HEK293 (cell line): ENCODE measurements at regions not wholly inside any gene's neighbourhood (a gene's known extent, or its start where the extent isn't known, plus 50 kb on each side); places are given as distances from the start of the nearest gene placed in this dataset.

Experiments
- CTCF ChIA-PET: fragments of 350-600 bp; formaldehyde crosslinking; extraction: SDS; loops from one replicate; lab custom pipeline; 2021; ENCODE audit warnings: antibody characterized with exemption; lab: Yijun Ruan, JAX
- POLR2A ChIA-PET: fragments of 300-600 bp; formaldehyde crosslinking; extraction: SDS; loops from one replicate; lab custom pipeline; 2020; ENCODE audit warnings: antibody characterized with exemption, inconsistent platforms; lab: Yijun Ruan, JAX
- H3K27ac ChIP-seq: fragments of 200-500 bp; sonication (Bioruptor generic); 2 replicates; pipeline ENCODE4 v1.5.1; 2014; ENCODE audit warnings: low read depth, low read length, control low read depth, inconsistent platforms; ENCODE audit errors: extremely low read depth
- H3K36me3 ChIP-seq, 2 experiments: fragments of 200-500 bp in 1 of 2; sonication (Bioruptor generic) in 1 of 2; 1 replicate in 1 of 2; 2 replicates in 1 of 2; pipeline ENCODE4 v1.5.1; 2014 to 2017; ENCODE audit warnings: inconsistent platforms in 2 of 2, low read length in 2 of 2; ENCODE audit not compliant: control insufficient read depth in 2 of 2, insufficient read depth in 1 of 2
- H3K4me1 ChIP-seq: fragments of 200-500 bp; sonication (Bioruptor generic); 2 replicates; pipeline ENCODE4 v1.5.1; 2014; ENCODE audit warnings: mild to moderate bottlenecking, low read length, inconsistent platforms; ENCODE audit not compliant: control insufficient read depth, insufficient read depth
- H3K4me3 ChIP-seq: 2 replicates; pipeline ENCODE4 v1.5.1; 2011; ENCODE audit warnings: low read depth, mild to moderate bottlenecking, control low read depth, low read length, moderate library complexity
- H3K9me3 ChIP-seq: fragments of 200-500 bp; sonication (Bioruptor generic); 2 replicates; pipeline ENCODE4 v1.5.1; 2014; ENCODE audit warnings: low read depth, low read length, inconsistent platforms; ENCODE audit not compliant: control insufficient read depth, insufficient read depth
- HOXC10 ChIP-seq: sonication (generic); formaldehyde crosslinking; IDR thresholded peaks from 2 replicates; pipeline ENCODE4 v1.8.1; 2023; ENCODE audit warnings: mild to moderate bottlenecking, missing genetic modification reagents
- IKZF3 ChIP-seq: fragments of 450-650 bp; IDR thresholded peaks from 2 replicates; pipeline ENCODE4 v1.5.0; 2018; ENCODE audit warnings: missing biosample characterization, mild to moderate bottlenecking, missing genetic modification characterization, moderate library complexity
- MYNN ChIP-seq: fragments of 450-650 bp; formaldehyde crosslinking; IDR thresholded peaks from 2 replicates; pipeline ENCODE4 v1.5.1; 2016; ENCODE audit warnings: missing biosample characterization, missing genetic modification characterization, borderline replicate concordance
- REPIN1 ChIP-seq: fragments of 450-650 bp; formaldehyde crosslinking; IDR thresholded peaks from 2 replicates; pipeline ENCODE4 v1.5.1; 2017; ENCODE audit warnings: missing biosample characterization, missing genetic modification characterization, low read depth
- SP2 ChIP-seq: fragments of 450-650 bp; formaldehyde crosslinking; IDR thresholded peaks from 2 replicates; pipeline ENCODE4 v1.5.1; 2016; ENCODE audit warnings: missing biosample characterization, missing genetic modification characterization
- SP3 ChIP-seq: fragments of 450-650 bp; formaldehyde crosslinking; IDR thresholded peaks from 2 replicates; pipeline ENCODE4 v1.5.1; 2016; ENCODE audit warnings: missing biosample characterization, missing genetic modification characterization
- TRIM28 ChIP-seq: IDR thresholded peaks from 2 replicates; pipeline ENCODE4 v1.6.1; 2011; ENCODE audit warnings: low read length, control low read depth, borderline replicate concordance
- ZFP69B ChIP-seq: fragments of 450-650 bp; formaldehyde crosslinking; IDR thresholded peaks from 2 replicates; pipeline ENCODE4 v1.5.1; 2016; ENCODE audit warnings: missing biosample characterization, missing genetic modification characterization
- ZNF114 ChIP-seq: fragments of 450-650 bp; formaldehyde crosslinking; IDR thresholded peaks from 2 replicates; pipeline ENCODE4 v1.5.0; 2017; ENCODE audit warnings: missing biosample characterization, missing genetic modification characterization
- ZNF621 ChIP-seq: fragments of 450-650 bp; formaldehyde crosslinking; IDR thresholded peaks from 2 replicates; pipeline ENCODE4 v1.5.1; 2017; ENCODE audit warnings: missing biosample characterization, missing genetic modification characterization
- ZNF624 ChIP-seq: fragments of 450-650 bp; formaldehyde crosslinking; IDR thresholded peaks from 2 replicates; pipeline ENCODE4 v1.5.1; 2017; ENCODE audit warnings: missing biosample characterization, missing genetic modification characterization
- TF ChIP-seq, protein P1 (sequence below): fragments of 450-650 bp; formaldehyde crosslinking; IDR thresholded peaks from 2 replicates; pipeline ENCODE4 v1.5.1; 2016; ENCODE audit warnings: missing biosample characterization, missing genetic modification characterization
- TF ChIP-seq, protein P2 (sequence below): fragments of 450-650 bp; formaldehyde crosslinking; IDR thresholded peaks from 2 replicates; pipeline ENCODE4 v1.5.1; 2016; ENCODE audit warnings: missing biosample characterization, missing genetic modification characterization
- TF ChIP-seq, protein P3 (sequence below): fragments of 450-650 bp; formaldehyde crosslinking; conservative IDR thresholded peaks from 2 replicates; pipeline ENCODE4 v1.5.1; 2016; ENCODE audit warnings: low read depth, missing biosample characterization, missing genetic modification characterization
- TF ChIP-seq, protein P4 (sequence below): fragments of 450-650 bp; formaldehyde crosslinking; IDR thresholded peaks from 2 replicates; pipeline ENCODE4 v1.5.1; 2016; ENCODE audit warnings: missing biosample characterization, missing genetic modification characterization

DNA sequence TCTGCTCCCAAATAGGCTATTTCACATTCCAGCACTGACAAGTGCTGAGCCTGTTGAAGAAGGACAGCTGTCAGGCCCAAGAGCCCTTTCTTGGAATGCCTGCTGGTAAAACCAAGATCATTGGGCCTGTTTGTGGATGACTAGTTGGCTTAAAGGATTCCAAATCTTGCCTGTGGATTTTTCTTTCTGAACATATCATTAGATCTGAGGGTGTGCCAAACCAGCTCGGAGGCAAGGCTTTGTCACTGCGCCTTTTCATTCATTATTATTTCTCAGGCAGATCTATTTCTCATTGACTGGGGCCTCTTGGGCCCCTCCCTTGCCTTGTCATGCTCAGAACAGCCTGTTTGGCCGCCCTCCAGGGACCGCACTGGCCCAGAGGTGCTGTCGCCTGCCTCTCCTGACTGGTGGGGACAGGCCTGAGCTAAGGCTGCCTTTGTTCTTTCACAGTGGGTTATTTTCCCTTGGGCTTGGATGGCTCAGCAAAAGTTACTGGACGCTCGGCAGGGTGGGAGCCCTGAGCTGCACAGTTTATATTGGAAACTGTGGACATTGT, 222.7 kb upstream of the SESN3 start:
- Histone ChIP-seq H3K27ac (no peak overlapping the region), H3K36me3 (no peaks in the 10 kb centered on the region), H3K4me3 (no peak overlapping the region), H3K9me3 (no peaks in the 10 kb centered on the region), H3K4me1 (no peaks in the 10 kb centered on the region)
- TF ChIP-seq ZNF624 (tag by site-specific recombination) = no peak
- no peak for TF ChIP-seq IKZF3 (tag by site-specific recombination)
- TF ChIP-seq, protein P1, sequence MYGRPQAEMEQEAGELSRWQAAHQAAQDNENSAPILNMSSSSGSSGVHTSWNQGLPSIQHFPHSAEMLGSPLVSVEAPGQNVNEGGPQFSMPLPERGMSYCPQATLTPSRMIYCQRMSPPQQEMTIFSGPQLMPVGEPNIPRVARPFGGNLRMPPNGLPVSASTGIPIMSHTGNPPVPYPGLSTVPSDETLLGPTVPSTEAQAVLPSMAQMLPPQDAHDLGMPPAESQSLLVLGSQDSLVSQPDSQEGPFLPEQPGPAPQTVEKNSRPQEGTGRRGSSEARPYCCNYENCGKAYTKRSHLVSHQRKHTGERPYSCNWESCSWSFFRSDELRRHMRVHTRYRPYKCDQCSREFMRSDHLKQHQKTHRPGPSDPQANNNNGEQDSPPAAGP (tag by site-specific recombination) = no peak
- no peak for TF ChIP-seq MYNN
- ChIA-PET CTCF (no interaction called here), POLR2A (interaction anchor here (2.0 kb wide), 1 partner anchor 222 kb away, joined by 7 read pairs; the partner anchor contains the start of gene SESN3)

DNA sequence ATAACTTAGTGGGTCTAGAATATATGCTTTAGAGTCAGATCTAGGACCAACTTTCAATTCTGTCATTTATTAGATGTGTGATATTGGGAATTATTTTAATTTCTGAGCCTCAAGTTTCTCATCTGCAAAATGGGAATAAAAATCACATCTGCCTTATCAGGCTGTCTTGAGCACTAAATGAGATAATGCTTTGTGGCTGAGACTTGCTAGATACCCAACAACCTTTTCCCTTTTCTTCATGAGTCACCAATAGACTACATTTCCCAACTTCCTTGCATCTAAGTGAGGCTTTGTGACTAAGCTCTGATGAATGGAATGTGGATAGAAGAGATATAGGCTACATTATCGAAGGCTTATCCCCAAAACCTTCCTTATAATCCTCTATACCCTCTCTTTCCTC, 220.7 kb upstream of the SESN3 start:
- Histone ChIP-seq H3K27ac (no peak overlapping the region), H3K4me1 (no peaks in the 10 kb centered on the region), H3K36me3 (no peaks in the 10 kb centered on the region), H3K4me3 (no peak overlapping the region), H3K9me3 (no peaks in the 10 kb centered on the region)
- POLR2A ChIA-PET = no interaction called here
- no peak for TF ChIP-seq ZNF621 (tag by site-specific recombination)
- TF ChIP-seq TRIM28 = no peak
- no peak for TF ChIP-seq REPIN1
- CTCF ChIA-PET = no interaction called here

DNA sequence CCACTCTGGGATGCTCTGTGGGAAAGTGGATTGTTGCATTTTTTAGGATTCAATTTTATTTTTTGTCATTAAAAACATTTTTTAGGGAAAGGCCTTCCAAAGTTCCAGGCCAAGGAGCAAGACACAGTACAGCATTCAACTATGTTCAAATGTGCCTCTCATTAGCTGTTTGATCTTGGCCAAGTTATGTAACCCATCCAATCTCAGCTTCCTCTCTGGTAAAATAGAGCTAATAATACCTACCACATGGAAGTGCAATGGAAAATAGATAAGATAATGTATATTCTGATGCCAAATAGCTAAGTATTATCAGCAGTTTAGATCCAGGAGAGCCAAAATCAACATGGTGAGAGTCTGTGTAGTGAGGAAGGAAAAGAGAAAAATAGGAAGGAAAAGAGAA, 220.3 kb upstream of the SESN3 start:
- POLR2A ChIA-PET = no interaction called here
- H3K9me3 ChIP-seq = no peaks in the 10 kb centered on the region
- TF ChIP-seq, protein P2, sequence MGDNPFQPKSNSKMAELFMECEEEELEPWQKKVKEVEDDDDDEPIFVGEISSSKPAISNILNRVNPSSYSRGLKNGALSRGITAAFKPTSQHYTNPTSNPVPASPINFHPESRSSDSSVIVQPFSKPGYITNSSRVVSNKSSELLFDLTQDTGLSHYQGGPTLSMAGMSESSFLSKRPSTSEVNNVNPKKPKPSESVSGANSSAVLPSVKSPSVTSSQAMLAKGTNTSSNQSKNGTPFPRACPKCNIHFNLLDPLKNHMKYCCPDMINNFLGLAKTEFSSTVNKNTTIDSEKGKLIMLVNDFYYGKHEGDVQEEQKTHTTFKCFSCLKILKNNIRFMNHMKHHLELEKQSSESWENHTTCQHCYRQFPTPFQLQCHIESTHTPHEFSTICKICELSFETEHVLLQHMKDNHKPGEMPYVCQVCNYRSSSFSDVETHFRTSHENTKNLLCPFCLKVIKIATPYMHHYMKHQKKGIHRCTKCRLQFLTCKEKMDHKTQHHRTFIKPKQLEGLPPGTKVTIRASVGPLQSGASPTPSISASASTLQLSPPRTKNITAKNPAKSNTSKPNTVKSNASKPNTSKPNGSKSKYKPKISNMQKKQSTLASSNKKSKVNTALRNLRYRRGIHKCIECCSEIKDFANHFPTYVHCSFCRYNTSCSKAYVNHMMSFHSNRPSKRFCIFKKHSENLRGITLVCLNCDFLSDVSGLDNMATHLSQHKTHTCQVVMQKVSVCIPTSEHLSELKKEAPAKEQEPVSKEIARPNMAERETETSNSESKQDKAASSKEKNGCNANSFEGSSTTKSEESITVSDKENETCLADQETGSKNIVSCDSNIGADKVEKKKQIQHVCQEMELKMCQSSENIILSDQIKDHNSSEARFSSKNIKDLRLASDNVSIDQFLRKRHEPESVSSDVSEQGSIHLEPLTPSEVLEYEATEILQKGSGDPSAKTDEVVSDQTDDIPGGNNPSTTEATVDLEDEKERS (tag by site-specific recombination) = no peak
- TF ChIP-seq SP2 (tag by site-specific recombination) (no peak), ZNF114 (tag by site-specific recombination) (no peak), HOXC10 (CRISPR knock-in tag) (no peak), ZFP69B (tag by site-specific recombination) (no peak), SP3 (tag by site-specific recombination) (no peak)
- TF ChIP-seq, protein P3, sequence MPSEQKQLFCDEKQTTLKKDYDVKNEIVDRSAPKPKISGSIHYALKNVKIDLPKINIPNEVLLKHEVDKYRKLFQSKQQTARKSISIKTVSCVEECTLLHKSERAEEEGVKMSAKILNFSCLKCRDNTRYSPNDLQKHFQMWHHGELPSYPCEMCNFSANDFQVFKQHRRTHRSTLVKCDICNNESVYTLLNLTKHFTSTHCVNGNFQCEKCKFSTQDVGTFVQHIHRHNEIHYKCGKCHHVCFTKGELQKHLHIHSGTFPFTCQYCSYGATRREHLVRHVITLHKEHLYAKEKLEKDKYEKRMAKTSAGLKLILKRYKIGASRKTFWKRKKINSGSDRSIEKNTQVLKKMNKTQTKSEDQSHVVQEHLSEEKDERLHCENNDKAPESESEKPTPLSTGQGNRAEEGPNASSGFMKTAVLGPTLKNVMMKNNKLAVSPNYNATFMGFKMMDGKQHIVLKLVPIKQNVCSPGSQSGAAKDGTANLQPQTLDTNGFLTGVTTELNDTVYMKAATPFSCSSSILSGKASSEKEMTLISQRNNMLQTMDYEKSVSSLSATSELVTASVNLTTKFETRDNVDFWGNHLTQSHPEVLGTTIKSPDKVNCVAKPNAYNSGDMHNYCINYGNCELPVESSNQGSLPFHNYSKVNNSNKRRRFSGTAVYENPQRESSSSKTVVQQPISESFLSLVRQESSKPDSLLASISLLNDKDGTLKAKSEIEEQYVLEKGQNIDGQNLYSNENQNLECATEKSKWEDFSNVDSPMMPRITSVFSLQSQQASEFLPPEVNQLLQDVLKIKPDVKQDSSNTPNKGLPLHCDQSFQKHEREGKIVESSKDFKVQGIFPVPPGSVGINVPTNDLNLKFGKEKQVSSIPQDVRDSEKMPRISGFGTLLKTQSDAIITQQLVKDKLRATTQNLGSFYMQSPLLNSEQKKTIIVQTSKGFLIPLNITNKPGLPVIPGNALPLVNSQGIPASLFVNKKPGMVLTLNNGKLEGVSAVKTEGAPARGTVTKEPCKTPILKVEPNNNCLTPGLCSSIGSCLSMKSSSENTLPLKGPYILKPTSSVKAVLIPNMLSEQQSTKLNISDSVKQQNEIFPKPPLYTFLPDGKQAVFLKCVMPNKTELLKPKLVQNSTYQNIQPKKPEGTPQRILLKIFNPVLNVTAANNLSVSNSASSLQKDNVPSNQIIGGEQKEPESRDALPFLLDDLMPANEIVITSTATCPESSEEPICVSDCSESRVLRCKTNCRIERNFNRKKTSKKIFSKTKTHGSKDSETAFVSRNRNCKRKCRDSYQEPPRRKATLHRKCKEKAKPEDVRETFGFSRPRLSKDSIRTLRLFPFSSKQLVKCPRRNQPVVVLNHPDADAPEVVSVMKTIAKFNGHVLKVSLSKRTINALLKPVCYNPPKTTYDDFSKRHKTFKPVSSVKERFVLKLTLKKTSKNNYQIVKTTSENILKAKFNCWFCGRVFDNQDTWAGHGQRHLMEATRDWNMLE (tag by site-specific recombination) = no peak
- TF ChIP-seq, protein P4, sequence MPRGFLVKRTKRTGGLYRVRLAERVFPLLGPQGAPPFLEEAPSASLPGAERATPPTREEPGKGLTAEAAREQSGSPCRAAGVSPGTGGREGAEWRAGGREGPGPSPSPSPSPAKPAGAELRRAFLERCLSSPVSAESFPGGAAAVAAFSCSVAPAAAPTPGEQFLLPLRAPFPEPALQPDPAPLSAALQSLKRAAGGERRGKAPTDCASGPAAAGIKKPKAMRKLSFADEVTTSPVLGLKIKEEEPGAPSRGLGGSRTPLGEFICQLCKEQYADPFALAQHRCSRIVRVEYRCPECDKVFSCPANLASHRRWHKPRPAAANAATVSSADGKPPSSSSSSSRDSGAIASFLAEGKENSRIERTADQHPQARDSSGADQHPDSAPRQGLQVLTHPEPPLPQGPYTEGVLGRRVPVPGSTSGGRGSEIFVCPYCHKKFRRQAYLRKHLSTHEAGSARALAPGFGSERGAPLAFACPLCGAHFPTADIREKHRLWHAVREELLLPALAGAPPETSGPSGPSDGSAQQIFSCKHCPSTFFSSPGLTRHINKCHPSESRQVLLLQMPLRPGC (tag by site-specific recombination) = no peak
- TF ChIP-seq, all 188 proteins: peak for 0
- H3K36me3 ChIP-seq = no peaks in the 10 kb centered on the region
- no peak overlapping the region for H3K27ac ChIP-seq
- H3K4me3 ChIP-seq = no peak overlapping the region
- no peaks in the 10 kb centered on the region for H3K4me1 ChIP-seq
- CTCF ChIA-PET = no interaction called here
